GM12878 (cell line): ENCODE measurements at regions not wholly inside any gene's neighbourhood (a gene's known extent, or its start where the extent isn't known, plus 50 kb on each side); places are given as distances from the start of the nearest gene placed in this dataset.

ENCODE experiments used
- ATF2 ChIP-seq: IDR thresholded peaks from 2 replicates; pipeline ENCODE4 v1.6.1; 2012; ENCODE audit warnings: low read length, inconsistent platforms
- MLLT1 ChIP-seq: fragments of 450-650 bp; IDR thresholded peaks from 2 replicates; pipeline ENCODE4 v1.6.1; 2016; ENCODE audit warnings: mild to moderate bottlenecking
- MTA3 ChIP-seq: IDR thresholded peaks from 2 replicates; pipeline ENCODE4 v1.6.1; 2012; ENCODE audit warnings: low read length, inconsistent platforms, borderline replicate concordance

- no peak for TF ChIP-seq MLLT1
- no peak for TF ChIP-seq MTA3
- no peak for TF ChIP-seq ATF2
Measured at GRCh38 chr1:111015222-111015621, 51.5 kb upstream of the LRIF1 start.
